NCI-H2171 (cell line): ENCODE measurements at regions not wholly inside any gene's neighbourhood (a gene's known extent, or its start where the extent isn't known, plus 50 kb on each side); places are given as distances from the start of the nearest gene placed in this dataset.

Experiments
- DNase-seq: peaks from one replicate; lab custom pipeline; 2025; lab: John Stamatoyannopoulos, UW

- no peak for DNase-seq
Measured at GRCh38 chr5:165094782-165095181, 1589.4 kb downstream of the MAT2B start.

- no peak for DNase-seq
Measured at GRCh38 chr5:165101709-165102108, 1596.3 kb downstream of the MAT2B start.

GRCh38 chr5:165104611-165105010 lies 1599.2 kb downstream of the MAT2B start:
- no peak for DNase-seq

GRCh38 chr5:165108809-165109208 lies 1603.4 kb downstream of the MAT2B start:
- DNase-seq = no peak

- no peak for DNase-seq
Measured at GRCh38 chr5:165119175-165119574, 1613.8 kb downstream of the MAT2B start.

- DNase-seq = no peak
Measured at GRCh38 chr5:165126598-165126997, 1621.2 kb downstream of the MAT2B start.

- DNase-seq = no peak
Measured at GRCh38 chr5:165127941-165128340, 1622.5 kb downstream of the MAT2B start.

GRCh38 chr5:165130656-165131055 lies 1625.2 kb downstream of the MAT2B start:
- no peak for DNase-seq

- DNase-seq = no peak
Measured at GRCh38 chr5:165134155-165134554, 1628.7 kb downstream of the MAT2B start.

GRCh38 chr5:165135565-165135964 lies 1630.1 kb downstream of the MAT2B start:
- no peak for DNase-seq

- no peak for DNase-seq
Measured at GRCh38 chr5:165137701-165138100, 1632.3 kb downstream of the MAT2B start.

GRCh38 chr5:165138236-165138635 lies 1632.8 kb downstream of the MAT2B start:
- DNase-seq = no peak

- no peak for DNase-seq
Measured at GRCh38 chr5:165139262-165139661, 1633.8 kb downstream of the MAT2B start.

- DNase-seq = no peak
Measured at GRCh38 chr5:165139721-165140120, 1634.3 kb downstream of the MAT2B start.

GRCh38 chr5:165143741-165144140 lies 1638.3 kb downstream of the MAT2B start:
- DNase-seq = no peak

GRCh38 chr5:165149431-165149830 lies 1644.0 kb downstream of the MAT2B start:
- no peak for DNase-seq

GRCh38 chr5:165152058-165152457 lies 1646.6 kb downstream of the MAT2B start:
- DNase-seq = no peak

- DNase-seq = no peak
Measured at GRCh38 chr5:165157219-165157618, 1651.8 kb downstream of the MAT2B start.

GRCh38 chr5:165161204-165161603 lies 1655.8 kb downstream of the MAT2B start:
- DNase-seq = no peak

GRCh38 chr5:165163861-165164260 lies 1658.4 kb downstream of the MAT2B start:
- no peak for DNase-seq

- no peak for DNase-seq
Measured at GRCh38 chr5:165173651-165174050, 1668.2 kb downstream of the MAT2B start.

- DNase-seq = no peak
Measured at GRCh38 chr5:165175041-165175440, 1669.6 kb downstream of the MAT2B start.

GRCh38 chr5:165184183-165184582 lies 1678.8 kb downstream of the MAT2B start:
- DNase-seq = no peak

GRCh38 chr5:165185716-165186115 lies 1680.3 kb downstream of the MAT2B start:
- no peak for DNase-seq

- no peak for DNase-seq
Measured at GRCh38 chr5:165187815-165188214, 1682.4 kb downstream of the MAT2B start.
